Endothelial cell (in vitro differentiated cells): ENCODE measurements at regions not wholly inside any gene's neighbourhood (a gene's known extent, or its start where the extent isn't known, plus 50 kb on each side); places are given as distances from the start of the nearest gene placed in this dataset.

Source experiments
- DNase-seq: peaks from one replicate; pipeline ENCODE4 v3.0.0; 2021; ENCODE audit warnings: low spot score
- H3K27ac Mint-ChIP-seq: one replicate; pipeline ENCODE4 v1.8.0; 2021; ENCODE audit warnings: mixed read lengths, inconsistent platforms; ENCODE audit not compliant: unreplicated experiment
- H3K27me3 Mint-ChIP-seq: one replicate; pipeline ENCODE4 v1.8.0; 2021; ENCODE audit warnings: mild to moderate bottlenecking, moderate library complexity, mixed read lengths, inconsistent platforms; ENCODE audit not compliant: unreplicated experiment
- H3K36me3 Mint-ChIP-seq: one replicate; pipeline ENCODE4 v1.8.0; 2021; ENCODE audit warnings: mild to moderate bottlenecking, low read depth, mixed read lengths, inconsistent platforms; ENCODE audit not compliant: unreplicated experiment
- H3K4me1 Mint-ChIP-seq: one replicate; pipeline ENCODE4 v1.8.0; 2021; ENCODE audit warnings: mild to moderate bottlenecking, mixed read lengths, inconsistent platforms; ENCODE audit not compliant: unreplicated experiment
- H3K4me3 Mint-ChIP-seq: one replicate; pipeline ENCODE4 v1.8.0; 2021; ENCODE audit warnings: mild to moderate bottlenecking, mixed read lengths, inconsistent platforms; ENCODE audit not compliant: unreplicated experiment
- H3K9me3 Mint-ChIP-seq: one replicate; pipeline ENCODE4 v1.8.0; 2021; ENCODE audit warnings: mixed read lengths, inconsistent platforms; ENCODE audit not compliant: unreplicated experiment
- TF ChIP-seq, protein P1 (sequence below): fragments of 200-600 bp; sonication (generic); IDR thresholded peaks from one replicate; pipeline ENCODE4 v1.5.0; 2021; ENCODE audit warnings: antibody characterized with exemption; ENCODE audit not compliant: unreplicated experiment

DNA sequence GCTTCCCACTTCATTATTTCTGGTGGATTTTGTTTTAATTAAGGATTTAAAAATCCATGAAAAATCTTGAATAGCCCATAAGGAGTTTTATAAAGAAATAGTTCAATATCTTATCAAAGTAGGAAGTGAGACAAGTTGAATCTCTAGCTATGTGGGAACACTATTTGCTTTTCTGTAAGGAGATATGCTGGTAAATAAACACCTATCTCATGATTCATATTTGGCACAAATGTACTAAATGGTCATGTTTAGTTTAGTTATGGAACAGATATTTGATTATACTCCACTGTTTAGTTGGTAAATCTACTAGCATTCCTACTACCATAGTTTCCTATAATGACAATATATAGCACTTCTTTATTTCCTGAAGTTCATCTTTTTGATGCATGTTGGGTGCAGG, 239.9 kb upstream of the CEP162 start:
- DNase-seq: no peak
- Mint-ChIP-seq H3K4me1 (no peaks in the 10 kb centered on the region), H3K27ac (no peak overlapping the region), H3K36me3 (no peaks in the 10 kb centered on the region), H3K27me3 (no peaks in the 10 kb centered on the region), H3K4me3 (no peak overlapping the region), H3K9me3 (peaks cover 5% of the 10 kb centered on the region)
- TF ChIP-seq, protein P1, sequence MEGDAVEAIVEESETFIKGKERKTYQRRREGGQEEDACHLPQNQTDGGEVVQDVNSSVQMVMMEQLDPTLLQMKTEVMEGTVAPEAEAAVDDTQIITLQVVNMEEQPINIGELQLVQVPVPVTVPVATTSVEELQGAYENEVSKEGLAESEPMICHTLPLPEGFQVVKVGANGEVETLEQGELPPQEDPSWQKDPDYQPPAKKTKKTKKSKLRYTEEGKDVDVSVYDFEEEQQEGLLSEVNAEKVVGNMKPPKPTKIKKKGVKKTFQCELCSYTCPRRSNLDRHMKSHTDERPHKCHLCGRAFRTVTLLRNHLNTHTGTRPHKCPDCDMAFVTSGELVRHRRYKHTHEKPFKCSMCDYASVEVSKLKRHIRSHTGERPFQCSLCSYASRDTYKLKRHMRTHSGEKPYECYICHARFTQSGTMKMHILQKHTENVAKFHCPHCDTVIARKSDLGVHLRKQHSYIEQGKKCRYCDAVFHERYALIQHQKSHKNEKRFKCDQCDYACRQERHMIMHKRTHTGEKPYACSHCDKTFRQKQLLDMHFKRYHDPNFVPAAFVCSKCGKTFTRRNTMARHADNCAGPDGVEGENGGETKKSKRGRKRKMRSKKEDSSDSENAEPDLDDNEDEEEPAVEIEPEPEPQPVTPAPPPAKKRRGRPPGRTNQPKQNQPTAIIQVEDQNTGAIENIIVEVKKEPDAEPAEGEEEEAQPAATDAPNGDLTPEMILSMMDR: no peak

DNA sequence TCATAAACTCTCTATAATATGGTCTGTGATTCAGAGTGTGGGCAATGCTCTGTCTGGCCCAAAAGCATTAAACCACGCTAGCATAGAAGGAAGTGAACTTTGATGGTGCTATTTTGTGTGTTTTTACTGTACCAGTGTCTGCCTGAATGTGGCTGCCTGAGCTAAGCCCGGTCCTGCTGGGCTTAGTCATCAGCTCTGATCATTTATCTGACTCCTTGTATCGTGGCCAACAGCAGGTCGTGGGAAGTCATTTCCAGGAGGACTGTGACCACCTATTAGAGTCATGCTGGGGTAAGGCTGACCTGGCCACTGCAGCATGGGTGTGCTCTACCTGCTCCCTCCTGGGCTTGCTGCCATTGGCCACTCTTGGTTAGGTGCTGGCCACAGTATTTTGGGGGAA, 239.1 kb upstream of the CEP162 start:
- no peak overlapping the region for H3K4me3 Mint-ChIP-seq
- H3K27me3 Mint-ChIP-seq: no peaks in the 10 kb centered on the region
- peaks cover 5% of the 10 kb centered on the region for H3K9me3 Mint-ChIP-seq
- H3K36me3 Mint-ChIP-seq: no peaks in the 10 kb centered on the region
- H3K4me1 Mint-ChIP-seq: no peaks in the 10 kb centered on the region
- DNase-seq: no peak
- H3K27ac Mint-ChIP-seq: no peak overlapping the region
- TF ChIP-seq, protein P1: no peak

DNA sequence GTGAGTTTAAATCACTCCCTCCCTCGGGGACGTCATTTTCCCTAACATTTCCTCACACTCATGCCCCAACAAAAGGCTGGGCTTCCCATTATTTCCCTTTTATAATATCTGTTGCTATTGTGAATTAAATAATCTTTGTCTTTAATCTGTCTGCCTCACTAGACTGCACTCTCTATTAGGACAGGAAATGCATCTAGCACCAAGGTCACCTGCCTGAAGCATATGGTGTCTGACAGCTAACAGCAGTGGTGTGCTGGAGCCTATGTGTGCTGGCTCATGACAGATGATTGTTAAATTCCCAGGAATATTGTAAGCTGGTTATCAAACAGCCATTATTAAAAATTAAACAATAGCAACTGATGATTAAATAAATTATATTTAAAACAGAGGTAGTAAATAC, 237.0 kb upstream of the CEP162 start:
- TF ChIP-seq, protein P1: no peak
- Mint-ChIP-seq H3K27ac (no peak overlapping the region), H3K4me1 (no peaks in the 10 kb centered on the region), H3K36me3 (no peaks in the 10 kb centered on the region), H3K4me3 (no peak overlapping the region), H3K27me3 (peaks cover 2% of the 10 kb centered on the region), H3K9me3 (peaks cover 5% of the 10 kb centered on the region)
- DNase-seq: no peak

DNA sequence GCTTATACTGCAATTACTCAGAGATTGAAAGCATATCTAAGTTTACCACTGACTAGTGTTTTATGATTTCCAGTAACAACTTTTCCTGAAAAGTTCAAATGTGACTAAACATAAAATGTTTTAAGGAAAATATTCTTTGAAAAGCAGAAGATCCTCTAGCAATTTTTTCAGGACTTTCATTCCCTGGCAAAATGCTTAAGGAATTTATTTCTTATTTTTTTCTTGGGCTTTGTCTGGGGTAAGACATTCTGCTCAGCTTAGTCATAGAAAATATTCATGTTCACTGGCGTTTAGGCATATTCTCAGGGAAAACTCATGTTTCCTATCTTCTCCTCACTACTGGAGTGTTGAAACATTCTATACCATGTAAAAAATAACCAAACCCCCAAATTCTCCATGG, 235.3 kb upstream of the CEP162 start:
- Mint-ChIP-seq H3K9me3 (peaks cover 5% of the 10 kb centered on the region), H3K27me3 (peaks cover 2% of the 10 kb centered on the region), H3K4me1 (no peaks in the 10 kb centered on the region), H3K4me3 (no peak overlapping the region), H3K27ac (no peak overlapping the region), H3K36me3 (no peaks in the 10 kb centered on the region)
- TF ChIP-seq, protein P1: no peak
- DNase-seq: no peak

DNA sequence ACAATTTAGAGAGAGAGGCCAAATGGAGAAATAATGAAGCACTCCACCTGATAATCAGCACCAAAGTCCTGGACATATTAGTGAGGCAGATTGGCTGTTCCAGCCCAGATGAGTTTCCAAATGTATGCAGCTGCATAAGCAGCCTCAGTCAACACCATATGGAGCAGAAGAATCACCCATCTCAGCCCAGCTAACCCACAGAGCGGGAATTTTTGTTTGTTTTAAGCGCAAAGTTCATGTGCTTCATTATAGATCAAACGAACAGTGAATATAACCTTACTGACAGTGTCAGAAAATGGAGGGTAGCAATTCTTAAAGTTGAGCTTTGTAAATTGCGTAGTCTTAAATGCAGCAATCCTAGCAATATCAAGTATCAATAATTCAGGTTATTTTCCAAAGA, 234.0 kb upstream of the CEP162 start:
- no peaks in the 10 kb centered on the region for H3K4me1 Mint-ChIP-seq
- H3K4me3 Mint-ChIP-seq: no peak overlapping the region
- no peak overlapping the region for H3K27ac Mint-ChIP-seq
- TF ChIP-seq, protein P1: no peak
- H3K36me3 Mint-ChIP-seq: no peaks in the 10 kb centered on the region
- peaks cover 5% of the 10 kb centered on the region for H3K9me3 Mint-ChIP-seq
- H3K27me3 Mint-ChIP-seq: peaks cover 2% of the 10 kb centered on the region
- no peak for DNase-seq
